Nephron (organoid): ENCODE measurements at regions not wholly inside any gene's neighbourhood (a gene's known extent, or its start where the extent isn't known, plus 50 kb on each side); places are given as distances from the start of the nearest gene placed in this dataset.

Experiments used
- H3K27ac Mint-ChIP-seq, 3 experiments: 2 replicates each; pipeline ENCODE4 v1.8.0; 2020; ENCODE audit warnings: mixed read lengths in 3 of 3, mild to moderate bottlenecking in 2 of 3, moderate library complexity in 1 of 3
- H3K27me3 Mint-ChIP-seq: 2 replicates; pipeline ENCODE4 v1.8.0; 2021; ENCODE audit warnings: low read depth, mild to moderate bottlenecking, moderate library complexity, mixed read lengths
- H3K36me3 Mint-ChIP-seq: 2 replicates; pipeline ENCODE4 v1.8.0; 2020; ENCODE audit warnings: low read depth, mixed read lengths
- H3K4me1 Mint-ChIP-seq: 2 replicates; pipeline ENCODE4 v1.8.0; 2020; ENCODE audit warnings: mixed read lengths
- H3K4me3 Mint-ChIP-seq, 3 experiments: 2 replicates each; pipeline ENCODE4 v1.8.0; 2020; ENCODE audit warnings: mild to moderate bottlenecking in 3 of 3, mixed read lengths in 3 of 3, moderate library complexity in 2 of 3
- H3K9me3 Mint-ChIP-seq: 2 replicates; pipeline ENCODE4 v1.8.0; 2020; ENCODE audit warnings: mixed read lengths
- CTCF ChIP-seq, 3 experiments: fragments of 200-600 bp; sonication (generic); IDR thresholded peaks; one replicate each; pipeline ENCODE4 v1.5.0; 2021; ENCODE audit warnings: antibody characterized with exemption in 3 of 3; ENCODE audit not compliant: unreplicated experiment in 3 of 3

GRCh38 chr2:101597347-101597944 is 100.1 kb upstream of the MAP4K4 start:
- H3K4me3 Mint-ChIP-seq = no peak overlapping the region
- no peak for TF ChIP-seq CTCF (IDR thresholded peaks at IDR 0.05; ENCODE audit: unreplicated experiment in 3 of 3)
- no peaks in the 10 kb centered on the region for H3K9me3 Mint-ChIP-seq
- no peaks in the 10 kb centered on the region for H3K4me1 Mint-ChIP-seq
- H3K27ac Mint-ChIP-seq = no peak overlapping the region
- H3K36me3 Mint-ChIP-seq = no peaks in the 10 kb centered on the region
- H3K27me3 Mint-ChIP-seq = no peaks in the 10 kb centered on the region

- no peaks in the 10 kb centered on the region for H3K27me3 Mint-ChIP-seq
- H3K36me3 Mint-ChIP-seq = no peaks in the 10 kb centered on the region
- H3K9me3 Mint-ChIP-seq = no peaks in the 10 kb centered on the region
- no peak overlapping the region for H3K4me3 Mint-ChIP-seq
- no peak overlapping the region for H3K27ac Mint-ChIP-seq
- TF ChIP-seq CTCF (IDR thresholded peaks at IDR 0.05; ENCODE audit: unreplicated experiment in 3 of 3) = no peak
- H3K4me1 Mint-ChIP-seq = no peaks in the 10 kb centered on the region
These were observed 101.2 kb upstream of the MAP4K4 start for GRCh38 chr2:101596333-101596732.

- H3K27ac Mint-ChIP-seq = no peak overlapping the region
- no peaks in the 10 kb centered on the region for H3K36me3 Mint-ChIP-seq
- peaks cover 20% of the 10 kb centered on the region for H3K9me3 Mint-ChIP-seq
- no peak for TF ChIP-seq CTCF (IDR thresholded peaks at IDR 0.05; ENCODE audit: unreplicated experiment in 3 of 3)
- H3K4me1 Mint-ChIP-seq = no peaks in the 10 kb centered on the region
- H3K4me3 Mint-ChIP-seq = no peak overlapping the region
- H3K27me3 Mint-ChIP-seq = no peaks in the 10 kb centered on the region
These were observed 110.3 kb upstream of the MAP4K4 start for GRCh38 chr2:101587251-101587650.

GRCh38 chr2:101583861-101584260 is 108.9 kb upstream of the RFX8 start:
- no peak overlapping the region for H3K4me3 Mint-ChIP-seq
- H3K27me3 Mint-ChIP-seq = no peaks in the 10 kb centered on the region
- peaks cover 13% of the 10 kb centered on the region for H3K9me3 Mint-ChIP-seq
- no peaks in the 10 kb centered on the region for H3K36me3 Mint-ChIP-seq
- TF ChIP-seq CTCF (IDR thresholded peaks at IDR 0.05; ENCODE audit: unreplicated experiment in 3 of 3) = no peak
- no peaks in the 10 kb centered on the region for H3K4me1 Mint-ChIP-seq
- H3K27ac Mint-ChIP-seq = no peak overlapping the region

- no peak overlapping the region for H3K4me3 Mint-ChIP-seq
- no peaks in the 10 kb centered on the region for H3K27me3 Mint-ChIP-seq
- no peaks in the 10 kb centered on the region for H3K4me1 Mint-ChIP-seq
- no peak for TF ChIP-seq CTCF (IDR thresholded peaks at IDR 0.05; ENCODE audit: unreplicated experiment in 3 of 3)
- no peaks in the 10 kb centered on the region for H3K36me3 Mint-ChIP-seq
- H3K9me3 Mint-ChIP-seq = peaks cover 4% of the 10 kb centered on the region
- no peak overlapping the region for H3K27ac Mint-ChIP-seq
These were observed 106.9 kb upstream of the RFX8 start for GRCh38 chr2:101581675-101582299.

- H3K27me3 Mint-ChIP-seq = no peaks in the 10 kb centered on the region
- no peak overlapping the region for H3K27ac Mint-ChIP-seq
- H3K4me3 Mint-ChIP-seq = no peak overlapping the region
- peaks cover 4% of the 10 kb centered on the region for H3K9me3 Mint-ChIP-seq
- no peak for TF ChIP-seq CTCF (IDR thresholded peaks at IDR 0.05; ENCODE audit: unreplicated experiment in 3 of 3)
- no peaks in the 10 kb centered on the region for H3K4me1 Mint-ChIP-seq
- no peaks in the 10 kb centered on the region for H3K36me3 Mint-ChIP-seq
These were observed 105.6 kb upstream of the RFX8 start for GRCh38 chr2:101580528-101580927.
